Cardiac muscle cell (in vitro differentiated cells and primary cell): ENCODE measurements at regions not wholly inside any gene's neighbourhood (a gene's known extent, or its start where the extent isn't known, plus 50 kb on each side); places are given as distances from the start of the nearest gene placed in this dataset.

ENCODE experiments used
- DNase-seq, 2 donors: peaks; one replicate each; pipeline versions ENCODE4 v3.0.0 to v3.0.0-alpha.2; 2010 to 2017; ENCODE audit warnings: low read depth in 1 of 2, low spot score in 1 of 2
- H3K27ac ChIP-seq: fragments of 200-600 bp; sonication (generic); 2 replicates; pipeline ENCODE4 v1.5.1; 2016
- H3K27me3 ChIP-seq: fragments of 200-600 bp; sonication (generic); 2 replicates; pipeline ENCODE4 v1.6.0; 2016; ENCODE audit warnings: control low read depth
- H3K36me3 ChIP-seq: fragments of 200-600 bp; sonication (generic); 2 replicates; pipeline ENCODE4 v1.5.1; 2016; ENCODE audit warnings: control low read depth
- H3K4me1 ChIP-seq: fragments of 200-600 bp; sonication (generic); 2 replicates; pipeline ENCODE4 v1.8.1; 2017; ENCODE audit warnings: low read depth, mild to moderate bottlenecking, mixed run types
- H3K4me3 ChIP-seq: fragments of 200-600 bp; sonication (generic); 2 replicates; pipeline ENCODE4 v1.5.1; 2016; ENCODE audit warnings: mild to moderate bottlenecking
- H3K9me3 ChIP-seq: fragments of 200-600 bp; sonication (generic); 2 replicates; pipeline ENCODE4 v1.5.1; 2017; ENCODE audit warnings: low read depth, mild to moderate bottlenecking, control low read depth
- TF ChIP-seq, protein P1 (sequence below): IDR thresholded peaks from 2 replicates; pipeline ENCODE4 v1.5.1; 2012; ENCODE audit warnings: low read depth, mild to moderate bottlenecking, low read length

DNA sequence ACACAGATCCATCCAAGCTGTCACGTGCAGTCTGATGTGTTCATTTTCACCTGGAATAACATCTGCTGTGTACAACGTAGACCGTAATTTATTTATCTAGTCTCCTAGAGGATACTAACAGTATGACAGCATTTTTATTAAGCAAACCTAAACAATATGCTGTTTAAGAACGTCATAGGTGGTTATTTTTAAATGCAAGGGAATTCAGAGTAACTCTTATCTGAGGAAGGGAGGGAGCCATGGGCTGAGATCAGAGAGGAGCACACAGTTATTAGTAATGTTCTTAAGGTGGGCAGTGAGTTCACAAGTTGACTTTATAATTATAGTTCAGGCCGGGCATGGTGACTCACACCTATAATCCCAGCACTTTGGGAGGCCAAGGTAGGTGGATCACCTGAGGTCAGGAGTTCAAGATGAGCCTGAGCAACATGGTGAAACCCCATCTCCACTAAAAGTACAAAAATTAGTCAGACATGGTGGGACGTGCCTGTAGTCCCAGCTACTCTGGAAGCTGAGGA, 193.6 kb downstream of the UACA start:
- H3K4me3 ChIP-seq = no peak overlapping the region
- DNase-seq = peak in 1 of 2 donors; percentile 31
- H3K27me3 ChIP-seq = no peaks in the 10 kb centered on the region
- H3K4me1 ChIP-seq = peaks cover 10% of the 10 kb centered on the region
- TF ChIP-seq, protein P1, sequence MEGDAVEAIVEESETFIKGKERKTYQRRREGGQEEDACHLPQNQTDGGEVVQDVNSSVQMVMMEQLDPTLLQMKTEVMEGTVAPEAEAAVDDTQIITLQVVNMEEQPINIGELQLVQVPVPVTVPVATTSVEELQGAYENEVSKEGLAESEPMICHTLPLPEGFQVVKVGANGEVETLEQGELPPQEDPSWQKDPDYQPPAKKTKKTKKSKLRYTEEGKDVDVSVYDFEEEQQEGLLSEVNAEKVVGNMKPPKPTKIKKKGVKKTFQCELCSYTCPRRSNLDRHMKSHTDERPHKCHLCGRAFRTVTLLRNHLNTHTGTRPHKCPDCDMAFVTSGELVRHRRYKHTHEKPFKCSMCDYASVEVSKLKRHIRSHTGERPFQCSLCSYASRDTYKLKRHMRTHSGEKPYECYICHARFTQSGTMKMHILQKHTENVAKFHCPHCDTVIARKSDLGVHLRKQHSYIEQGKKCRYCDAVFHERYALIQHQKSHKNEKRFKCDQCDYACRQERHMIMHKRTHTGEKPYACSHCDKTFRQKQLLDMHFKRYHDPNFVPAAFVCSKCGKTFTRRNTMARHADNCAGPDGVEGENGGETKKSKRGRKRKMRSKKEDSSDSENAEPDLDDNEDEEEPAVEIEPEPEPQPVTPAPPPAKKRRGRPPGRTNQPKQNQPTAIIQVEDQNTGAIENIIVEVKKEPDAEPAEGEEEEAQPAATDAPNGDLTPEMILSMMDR = no peak
- H3K9me3 ChIP-seq = no peaks in the 10 kb centered on the region
- no peaks in the 10 kb centered on the region for H3K36me3 ChIP-seq
- H3K27ac ChIP-seq = peak overlapping the region; percentile 62

DNA sequence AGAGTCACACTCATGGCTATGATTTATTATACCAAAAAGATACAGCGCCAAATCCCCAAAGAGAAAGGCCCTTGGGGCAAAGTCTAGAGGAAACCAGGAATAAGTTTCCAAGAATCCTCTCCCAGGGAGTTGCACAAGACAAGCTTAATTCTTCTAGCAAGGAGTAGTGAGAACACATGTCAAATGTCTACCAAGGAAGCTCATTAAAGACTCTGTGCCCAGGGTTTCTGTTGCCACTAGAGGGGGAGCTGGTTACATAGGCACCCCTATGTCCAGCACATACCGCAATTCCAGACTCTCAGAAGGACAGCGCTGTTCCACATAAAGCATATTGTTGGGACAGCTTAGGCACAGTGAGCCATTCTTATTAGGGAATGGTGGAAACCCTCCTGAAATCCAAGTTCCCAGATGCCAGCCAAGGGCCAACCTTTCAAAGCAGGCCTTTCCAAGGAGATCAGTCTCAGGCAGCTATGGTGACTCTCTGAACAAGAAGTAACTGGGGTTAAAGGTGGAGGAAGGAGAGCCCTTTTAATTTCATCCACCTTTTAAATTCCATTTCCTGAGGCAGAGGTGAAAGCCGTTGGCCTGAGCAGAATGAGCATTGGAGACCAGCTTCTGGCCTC, 194.2 kb downstream of the UACA start:
- H3K9me3 ChIP-seq = no peaks in the 10 kb centered on the region

DNA sequence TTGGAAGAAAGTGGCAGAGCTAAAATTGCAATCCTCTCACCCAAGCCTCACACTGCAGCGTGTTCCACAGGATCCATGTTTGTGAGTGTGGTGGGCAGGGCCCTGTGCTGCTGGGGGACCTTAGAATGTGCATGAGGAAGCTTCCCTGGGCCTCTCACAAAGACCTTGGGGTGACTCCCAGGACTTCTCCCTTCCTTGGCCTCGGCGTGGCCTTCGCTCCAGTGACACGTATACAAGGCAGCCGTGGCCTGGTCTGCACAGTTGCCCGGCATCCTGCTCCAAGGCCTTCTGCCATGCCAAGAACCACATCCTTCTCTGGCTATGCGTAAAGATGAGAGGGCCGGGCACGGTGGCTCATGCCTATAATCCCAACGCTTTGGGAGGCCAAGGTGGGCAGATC, 196.4 kb downstream of the UACA start:
- DNase-seq = no peak
- TF ChIP-seq, protein P1 = no peak
- H3K4me3 ChIP-seq = no peak overlapping the region

More for the DNA sequence above, 194.2 kb downstream of the UACA start:
- TF ChIP-seq, protein P1 = peak; percentile 55
- no peaks in the 10 kb centered on the region for H3K27me3 ChIP-seq
- H3K4me1 ChIP-seq = peaks cover 10% of the 10 kb centered on the region
- peak; percentile 70 to 79 for DNase-seq
- H3K4me3 ChIP-seq = no peak overlapping the region
- no peaks in the 10 kb centered on the region for H3K36me3 ChIP-seq
- H3K27ac ChIP-seq = peak overlapping the region; percentile 62

DNA sequence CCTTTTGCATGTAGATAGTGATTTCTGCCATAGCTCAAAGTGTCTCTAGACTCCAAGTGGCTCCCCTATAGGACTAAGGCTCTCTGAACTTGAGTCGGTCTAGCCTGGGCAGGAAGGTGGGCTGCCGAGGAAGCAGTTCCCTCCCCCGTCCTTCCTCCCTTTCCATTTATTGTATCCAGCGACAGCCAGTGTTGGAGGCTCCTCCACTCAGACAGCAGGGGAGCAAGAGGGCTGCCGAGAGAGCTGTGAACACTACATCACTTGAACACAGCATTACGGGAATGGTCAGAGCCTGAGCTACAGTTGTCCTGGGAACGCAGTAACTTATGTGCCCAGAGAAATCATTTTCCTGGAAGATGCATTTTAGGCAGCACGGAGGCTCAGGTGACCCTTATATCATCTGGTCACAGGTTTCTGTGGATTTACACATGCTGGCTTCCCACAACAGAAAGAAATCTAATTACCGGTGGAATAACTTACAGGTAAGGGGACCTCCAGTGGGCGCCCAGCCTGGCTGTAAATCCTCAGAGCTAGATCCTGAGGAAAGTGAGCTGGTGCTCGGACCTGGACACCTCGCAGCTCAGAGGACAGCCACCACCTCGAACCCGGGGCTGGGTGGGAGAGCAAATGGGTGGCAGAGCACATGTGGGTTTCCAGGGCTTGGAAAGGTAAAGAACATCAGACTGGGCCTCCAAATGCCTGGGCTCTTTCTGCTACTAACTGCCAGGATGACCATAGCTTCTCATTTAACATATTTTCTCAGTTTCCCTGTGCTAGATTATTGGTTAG, 197.1 kb downstream of the UACA start:
- H3K27ac ChIP-seq = no peak overlapping the region
- no peaks in the 10 kb centered on the region for H3K36me3 ChIP-seq
- H3K9me3 ChIP-seq = no peaks in the 10 kb centered on the region
- H3K27me3 ChIP-seq = no peaks in the 10 kb centered on the region
- H3K4me1 ChIP-seq = peaks cover 10% of the 10 kb centered on the region
- DNase-seq = peak in 1 of 2 donors; percentile 60
- TF ChIP-seq, protein P1 = peak; percentile 18
- no peak overlapping the region for H3K4me3 ChIP-seq

More for the DNA sequence above, 196.4 kb downstream of the UACA start:
- Histone ChIP-seq H3K27ac (no peak overlapping the region), H3K27me3 (no peaks in the 10 kb centered on the region), H3K4me1 (peaks cover 10% of the 10 kb centered on the region), H3K36me3 (no peaks in the 10 kb centered on the region), H3K9me3 (no peaks in the 10 kb centered on the region)

DNA sequence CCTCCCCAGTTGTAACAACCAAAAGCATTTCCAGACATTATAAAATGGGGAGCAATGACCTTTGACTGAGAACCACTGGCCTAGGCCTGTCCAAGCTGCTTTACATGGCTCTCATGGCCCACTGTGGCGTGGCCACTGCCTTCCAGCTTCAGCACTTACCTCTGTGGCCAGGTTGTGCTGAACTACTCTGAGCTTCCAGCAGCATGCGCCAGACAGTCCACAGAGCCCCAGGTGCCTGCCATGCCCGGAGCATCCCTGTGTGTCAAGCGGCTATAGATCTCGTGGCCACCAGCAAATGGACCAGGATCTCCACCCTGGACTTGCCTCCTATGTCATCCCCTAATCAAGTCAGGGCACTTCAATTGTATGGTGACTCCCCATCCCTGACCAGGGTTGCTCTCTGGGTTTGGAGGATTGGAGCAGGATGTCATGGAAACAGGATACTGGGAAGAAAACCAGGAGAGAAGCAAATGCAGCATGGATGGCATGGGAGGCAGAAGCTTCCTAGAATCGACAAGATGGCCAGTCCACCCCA, 199.7 kb downstream of the UACA start:
- no peaks in the 10 kb centered on the region for H3K27me3 ChIP-seq
- TF ChIP-seq, protein P1 = no peak
- no peaks in the 10 kb centered on the region for H3K9me3 ChIP-seq
- no peaks in the 10 kb centered on the region for H3K36me3 ChIP-seq
- no peak overlapping the region for H3K27ac ChIP-seq
- no peak overlapping the region for H3K4me3 ChIP-seq
- peaks cover 5% of the 10 kb centered on the region for H3K4me1 ChIP-seq
- no peak for DNase-seq
